ENCODE measurements at regions not wholly inside any gene's neighbourhood (a gene's known extent, or its start where the extent isn't known, plus 50 kb on each side); places are given as distances from the start of the nearest gene placed in this dataset.

GRCh38 chr5:135211083-135211790, 177.2 kb upstream of the PITX1 start:
- H3K4me1 ChIP-seq (ENCODE audit: control insufficient read depth, low read depth, low read length): peaks cover 2% of the 10 kb centered on the region
- no peak overlapping the region for H4K5ac ChIP-seq (ENCODE audit: low read length)
- no peak overlapping the region for H3K23ac ChIP-seq (ENCODE audit: low read length)
- H2BK15ac ChIP-seq (replicated peaks; ENCODE audit: low read depth): no peak overlapping the region
- H3K4ac ChIP-seq (ENCODE audit: low read depth, low read length): no peak overlapping the region
- H3K4me2 ChIP-seq (ENCODE audit: low read length): no peak overlapping the region
- H2BK120ac ChIP-seq (ENCODE audit: low read depth, low read length): no peak overlapping the region
- no peak for DNase-seq
- H3K27me3 ChIP-seq (ENCODE audit: insufficient read depth, low read length, poor library complexity): no peaks in the 10 kb centered on the region
- H3K79me2 ChIP-seq (ENCODE audit: control insufficient read depth, insufficient read depth, low read length): no peaks in the 10 kb centered on the region
- H2BK5ac ChIP-seq (ENCODE audit: low read length): no peak overlapping the region
- no peak overlapping the region for H3K9ac ChIP-seq (ENCODE audit: low read length)
- H3K27ac ChIP-seq (ENCODE audit: low read depth, low read length): no peak overlapping the region
- no peak overlapping the region for H3K56ac ChIP-seq (ENCODE audit: low read length)
- H3K36me3 ChIP-seq (ENCODE audit: control insufficient read depth, insufficient read depth, low read length): no peaks in the 10 kb centered on the region
- no peak overlapping the region for H4K8ac ChIP-seq (ENCODE audit: low read depth, low read length)
- no peak overlapping the region for H2AK5ac ChIP-seq (ENCODE audit: low read length)
- no peak overlapping the region for H3K4me3 ChIP-seq (ENCODE audit: low read length)
- no CpG with 5 or more reads among the region's 9 CpGs for WGBS (ENCODE audit: extremely low coverage, insufficient coverage, low lambda C conversion rate)
- H3K79me1 ChIP-seq (ENCODE audit: low read length): no peaks in the 10 kb centered on the region
- H3K18ac ChIP-seq (ENCODE audit: low read length): no peak overlapping the region

GRCh38 chr5:135210286-135211055, 176.4 kb upstream of the PITX1 start:
- Histone ChIP-seq H3K4me1 (ENCODE audit: control insufficient read depth, low read depth, low read length) (peaks cover 2% of the 10 kb centered on the region), H3K18ac (ENCODE audit: low read length) (no peak overlapping the region), H3K27me3 (ENCODE audit: insufficient read depth, low read length, poor library complexity) (no peaks in the 10 kb centered on the region), H3K4me3 (ENCODE audit: low read length) (no peak overlapping the region), H4K5ac (ENCODE audit: low read length) (no peak overlapping the region), H2BK120ac (ENCODE audit: low read depth, low read length) (no peak overlapping the region), H3K36me3 (ENCODE audit: control insufficient read depth, insufficient read depth, low read length) (no peaks in the 10 kb centered on the region), H3K79me2 (ENCODE audit: control insufficient read depth, insufficient read depth, low read length) (no peaks in the 10 kb centered on the region), H2BK5ac (ENCODE audit: low read length) (no peak overlapping the region), H3K4me2 (ENCODE audit: low read length) (no peak overlapping the region), H4K8ac (ENCODE audit: low read depth, low read length) (no peak overlapping the region), H3K56ac (ENCODE audit: low read length) (no peak overlapping the region), H2BK15ac (replicated peaks; ENCODE audit: low read depth) (no peak overlapping the region), H3K27ac (ENCODE audit: low read depth, low read length) (no peak overlapping the region), H3K23ac (ENCODE audit: low read length) (no peak overlapping the region), H3K4ac (ENCODE audit: low read depth, low read length) (no peak overlapping the region), H3K79me1 (ENCODE audit: low read length) (no peaks in the 10 kb centered on the region), H3K9ac (ENCODE audit: low read length) (no peak overlapping the region), H2AK5ac (ENCODE audit: low read length) (no peak overlapping the region)
- WGBS (ENCODE audit: extremely low coverage, insufficient coverage, low lambda C conversion rate): no CpG with 5 or more reads among the region's 10 CpGs
- DNase-seq: no peak

- no peak overlapping the region for H2BK15ac ChIP-seq (replicated peaks; ENCODE audit: low read depth)
- no peak overlapping the region for H3K4ac ChIP-seq (ENCODE audit: low read depth, low read length)
- H3K79me2 ChIP-seq (ENCODE audit: control insufficient read depth, insufficient read depth, low read length): no peaks in the 10 kb centered on the region
- H3K4me1 ChIP-seq (ENCODE audit: control insufficient read depth, low read depth, low read length): peaks cover 2% of the 10 kb centered on the region
- H3K23ac ChIP-seq (ENCODE audit: low read length): no peak overlapping the region
- H3K18ac ChIP-seq (ENCODE audit: low read length): no peak overlapping the region
- no peak overlapping the region for H2AK5ac ChIP-seq (ENCODE audit: low read length)
- no peaks in the 10 kb centered on the region for H3K27me3 ChIP-seq (ENCODE audit: insufficient read depth, low read length, poor library complexity)
- H3K27ac ChIP-seq (ENCODE audit: low read depth, low read length): no peak overlapping the region
- no peak overlapping the region for H2BK120ac ChIP-seq (ENCODE audit: low read depth, low read length)
- H3K79me1 ChIP-seq (ENCODE audit: low read length): no peaks in the 10 kb centered on the region
- no peaks in the 10 kb centered on the region for H3K36me3 ChIP-seq (ENCODE audit: control insufficient read depth, insufficient read depth, low read length)
- no peak overlapping the region for H2BK5ac ChIP-seq (ENCODE audit: low read length)
- DNase-seq: peak; percentile 62
- H3K56ac ChIP-seq (ENCODE audit: low read length): no peak overlapping the region
- no peak overlapping the region for H4K8ac ChIP-seq (ENCODE audit: low read depth, low read length)
- no peak overlapping the region for H4K5ac ChIP-seq (ENCODE audit: low read length)
- no CpG with 5 or more reads among the region's 11 CpGs for WGBS (ENCODE audit: extremely low coverage, insufficient coverage, low lambda C conversion rate)
- no peak overlapping the region for H3K9ac ChIP-seq (ENCODE audit: low read length)
- no peak overlapping the region for H3K4me2 ChIP-seq (ENCODE audit: low read length)
- H3K4me3 ChIP-seq (ENCODE audit: low read length): no peak overlapping the region
Measured at GRCh38 chr5:135208903-135209721, 175.1 kb upstream of the PITX1 start.

GRCh38 chr5:135208555-135208902, 174.5 kb upstream of the PITX1 start:
- Histone ChIP-seq H3K27me3 (ENCODE audit: insufficient read depth, low read length, poor library complexity) (no peaks in the 10 kb centered on the region), H3K4ac (ENCODE audit: low read depth, low read length) (no peak overlapping the region), H3K56ac (ENCODE audit: low read length) (no peak overlapping the region), H3K4me1 (ENCODE audit: control insufficient read depth, low read depth, low read length) (peaks cover 2% of the 10 kb centered on the region), H2BK120ac (ENCODE audit: low read depth, low read length) (no peak overlapping the region), H2BK15ac (replicated peaks; ENCODE audit: low read depth) (no peak overlapping the region), H3K79me1 (ENCODE audit: low read length) (no peaks in the 10 kb centered on the region), H3K36me3 (ENCODE audit: control insufficient read depth, insufficient read depth, low read length) (no peaks in the 10 kb centered on the region), H4K8ac (ENCODE audit: low read depth, low read length) (no peak overlapping the region), H2AK5ac (ENCODE audit: low read length) (no peak overlapping the region), H3K23ac (ENCODE audit: low read length) (no peak overlapping the region), H3K9ac (ENCODE audit: low read length) (no peak overlapping the region), H3K79me2 (ENCODE audit: control insufficient read depth, insufficient read depth, low read length) (no peaks in the 10 kb centered on the region), H3K4me2 (ENCODE audit: low read length) (no peak overlapping the region), H3K18ac (ENCODE audit: low read length) (no peak overlapping the region), H2BK5ac (ENCODE audit: low read length) (no peak overlapping the region), H3K27ac (ENCODE audit: low read depth, low read length) (no peak overlapping the region), H4K5ac (ENCODE audit: low read length) (no peak overlapping the region), H3K4me3 (ENCODE audit: low read length) (no peak overlapping the region)
- no peak for DNase-seq
- no CpG with 5 or more reads among the region's 2 CpGs for WGBS (ENCODE audit: extremely low coverage, insufficient coverage, low lambda C conversion rate)

GRCh38 chr5:135207866-135208265, 173.8 kb upstream of the PITX1 start:
- Histone ChIP-seq H2BK120ac (ENCODE audit: low read depth, low read length) (no peak overlapping the region), H3K27ac (ENCODE audit: low read depth, low read length) (no peak overlapping the region), H2AK5ac (ENCODE audit: low read length) (no peak overlapping the region), H4K5ac (ENCODE audit: low read length) (no peak overlapping the region), H3K23ac (ENCODE audit: low read length) (no peak overlapping the region), H3K4ac (ENCODE audit: low read depth, low read length) (no peak overlapping the region), H3K27me3 (ENCODE audit: insufficient read depth, low read length, poor library complexity) (no peaks in the 10 kb centered on the region), H3K18ac (ENCODE audit: low read length) (no peak overlapping the region), H3K4me1 (ENCODE audit: control insufficient read depth, low read depth, low read length) (peaks cover 2% of the 10 kb centered on the region), H4K8ac (ENCODE audit: low read depth, low read length) (no peak overlapping the region), H3K4me2 (ENCODE audit: low read length) (no peak overlapping the region), H3K56ac (ENCODE audit: low read length) (no peak overlapping the region), H3K36me3 (ENCODE audit: control insufficient read depth, insufficient read depth, low read length) (no peaks in the 10 kb centered on the region), H3K79me1 (ENCODE audit: low read length) (no peaks in the 10 kb centered on the region), H3K79me2 (ENCODE audit: control insufficient read depth, insufficient read depth, low read length) (no peaks in the 10 kb centered on the region), H2BK5ac (ENCODE audit: low read length) (no peak overlapping the region), H3K9ac (ENCODE audit: low read length) (no peak overlapping the region), H2BK15ac (replicated peaks; ENCODE audit: low read depth) (no peak overlapping the region), H3K4me3 (ENCODE audit: low read length) (no peak overlapping the region)
- WGBS (ENCODE audit: extremely low coverage, insufficient coverage, low lambda C conversion rate): no CpG with 5 or more reads among the region's 6 CpGs
- DNase-seq: no peak
